H1 (cell line): ENCODE measurements at regions not wholly inside any gene's neighbourhood (a gene's known extent, or its start where the extent isn't known, plus 50 kb on each side); places are given as distances from the start of the nearest gene placed in this dataset.

ENCODE experiments used
- CTCF ChIA-PET: fragments of 300-600 bp; sonication (Branson Sonifier 250); formaldehyde crosslinking; loops from one replicate; lab custom pipeline; 2021; ENCODE audit not compliant: partially characterized antibody; lab: Charles Lee
- POLR2A ChIA-PET: fragments of 300-600 bp; sonication (Branson Sonifier 250); formaldehyde crosslinking; loops from one replicate; lab custom pipeline; 2021; ENCODE audit warnings: inconsistent platforms; ENCODE audit not compliant: partially characterized antibody; lab: Charles Lee
- DNase-seq, 2 experiments: peaks; one replicate each; pipeline versions ENCODE4 v3.0.0 to v3.0.0-alpha.2; 2010 to 2022; ENCODE audit warnings: low spot score in 2 of 2, low read depth in 1 of 2, mixed read lengths in 1 of 2
- FAIRE-seq: peaks from 2 replicates; lab custom pipeline; 2011; peaks lifted over from hg19 to GRCh38; lab: Jason Lieb, UNC
- H2AFZ ChIP-seq: 2 replicates; pipeline ENCODE4 v1.8.1; 2012; ENCODE audit warnings: low read length, inconsistent platforms
- H2AK5ac ChIP-seq: 2 replicates; pipeline ENCODE4 v1.6.1; 2013; ENCODE audit warnings: low read depth, low read length
- H2BK120ac ChIP-seq: replicated peaks from 2 replicates; pipeline ENCODE3; 2013; ENCODE audit warnings: low read depth, low read length, inconsistent platforms
- H2BK12ac ChIP-seq: 2 replicates; pipeline ENCODE4 v1.6.1; 2013; ENCODE audit warnings: low read depth, low read length
- H2BK15ac ChIP-seq: 2 replicates; pipeline ENCODE4 v1.6.1; 2013; ENCODE audit warnings: low read length
- H2BK20ac ChIP-seq: 2 replicates; pipeline ENCODE4 v1.6.1; 2013; ENCODE audit warnings: low read length
- H2BK5ac ChIP-seq: 2 replicates; pipeline ENCODE4 v1.6.1; 2013; ENCODE audit warnings: low read depth, low read length
- H3K14ac ChIP-seq: 2 replicates; pipeline ENCODE4 v1.6.1; 2013; ENCODE audit warnings: inconsistent platforms; ENCODE audit not compliant: insufficient read length
- H3K18ac ChIP-seq: 2 replicates; pipeline ENCODE4 v1.6.1; 2013; ENCODE audit warnings: low read length; ENCODE audit errors: extremely low read depth
- H3K23ac ChIP-seq: 2 replicates; pipeline ENCODE4 v1.6.1; 2013; ENCODE audit warnings: inconsistent platforms; ENCODE audit not compliant: insufficient read length
- H3K23me2 ChIP-seq: 2 replicates; pipeline ENCODE4 v1.6.1; 2013; ENCODE audit warnings: low read depth, low read length
- H3K27ac ChIP-seq: 2 replicates; pipeline ENCODE4 v1.6.1; 2011; ENCODE audit warnings: low read depth, low read length, inconsistent platforms
- H3K27me3 ChIP-seq, 4 experiments: replicated peaks in 1 of 4; 1 replicate in 1 of 4; 2 replicates in 3 of 4; pipeline versions ENCODE4 v1.6.1 to v1.8.1; 2011 to 2013; ENCODE audit warnings: low read length in 3 of 4, mild to moderate bottlenecking in 3 of 4, inconsistent platforms in 2 of 4, mixed read lengths in 2 of 4, moderate library complexity in 1 of 4; ENCODE audit not compliant: control insufficient read depth in 3 of 4, insufficient read depth in 3 of 4; ENCODE audit errors: extremely low read depth in 1 of 4
- H3K36me3 ChIP-seq, 4 experiments: 2 replicates each; pipeline versions ENCODE4 v1.6.1 to v1.8.1; 2011 to 2013; ENCODE audit warnings: mild to moderate bottlenecking in 4 of 4, low read length in 3 of 4, moderate library complexity in 2 of 4, control low read depth in 1 of 4, inconsistent platforms in 1 of 4; ENCODE audit not compliant: insufficient read depth in 4 of 4, control insufficient read depth in 2 of 4
- H3K4ac ChIP-seq: replicated peaks from 2 replicates; pipeline ENCODE3; 2013; ENCODE audit warnings: low read length, low read depth, mixed read lengths, inconsistent platforms; ENCODE audit not compliant: insufficient read length
- H3K4me1 ChIP-seq, 4 experiments: replicated peaks in 1 of 4; 1 replicate in 1 of 4; 2 replicates in 3 of 4; pipeline versions ENCODE4 v1.6.1 to v1.8.1; 2011 to 2013; ENCODE audit warnings: low read length in 3 of 4, inconsistent platforms in 2 of 4, mixed read lengths in 1 of 4; ENCODE audit not compliant: insufficient read depth in 4 of 4, control insufficient read depth in 3 of 4
- H3K4me2 ChIP-seq, 2 experiments: 2 replicates each; pipeline versions ENCODE4 v1.6.1 to v1.8.1; 2011 to 2013; ENCODE audit warnings: low read depth in 2 of 2, low read length in 2 of 2, control low read depth in 1 of 2, inconsistent platforms in 1 of 2, mild to moderate bottlenecking in 1 of 2; ENCODE audit not compliant: insufficient read depth in 1 of 2
- H3K4me3 ChIP-seq, 4 experiments: fragments of 200-600, 300-600 bp in 1 of 4; sonication (generic), shearing (Covaris generic), sonication (Bioruptor Twin) in 1 of 4; 2 replicates each; pipeline versions ENCODE4 v1.5.1 to v1.8.1; 2011 to 2016; ENCODE audit warnings: low read length in 4 of 4, low read depth in 3 of 4, control low read depth in 2 of 4, inconsistent platforms in 2 of 4, mild to moderate bottlenecking in 2 of 4, mixed read lengths in 1 of 4, moderate library complexity in 1 of 4; ENCODE audit not compliant: insufficient read depth in 2 of 4; ENCODE audit errors: extremely low read depth in 1 of 4
- H3K56ac ChIP-seq: replicated peaks from 2 replicates; pipeline ENCODE3; 2013; ENCODE audit warnings: low read depth, mild to moderate bottlenecking, mixed read lengths, low read length, inconsistent platforms; ENCODE audit not compliant: insufficient read length
- H3K79me1 ChIP-seq: 2 replicates; pipeline ENCODE4 v1.6.1; 2013; ENCODE audit warnings: low read depth, low read length, control low read depth
- H3K79me2 ChIP-seq, 2 experiments: 2 replicates each; pipeline versions ENCODE4 v1.6.1 to v1.8.1; 2012 to 2013; ENCODE audit warnings: low read length in 2 of 2, mild to moderate bottlenecking in 2 of 2, inconsistent platforms in 1 of 2; ENCODE audit not compliant: insufficient read depth in 2 of 2, control insufficient read depth in 1 of 2
- H3K9ac ChIP-seq, 4 experiments: replicated peaks in 1 of 4; 1 replicate in 1 of 4; 2 replicates in 3 of 4; pipeline versions ENCODE4 v1.6.1 to v1.8.1; 2011 to 2013; ENCODE audit warnings: low read depth in 3 of 4, low read length in 3 of 4, control low read depth in 2 of 4, mild to moderate bottlenecking in 2 of 4, moderate library complexity in 2 of 4, inconsistent platforms in 1 of 4; ENCODE audit errors: extremely low read depth in 1 of 4
- H3K9me3 ChIP-seq, 2 experiments: 2 replicates each; pipeline versions ENCODE4 v1.6.1 to v1.8.1; 2012 to 2013; ENCODE audit warnings: mild to moderate bottlenecking in 2 of 2, moderate library complexity in 2 of 2, control low read depth in 1 of 2, inconsistent platforms in 1 of 2, low read depth in 1 of 2, low read length in 1 of 2, mixed read lengths in 1 of 2; ENCODE audit not compliant: insufficient read depth in 2 of 2
- H4K20me1 ChIP-seq, 2 experiments: replicated peaks in 1 of 2; 2 replicates each; pipeline versions ENCODE3 to v1.8.1; 2011 to 2013; ENCODE audit warnings: inconsistent platforms in 2 of 2, low read length in 2 of 2, mild to moderate bottlenecking in 1 of 2; ENCODE audit not compliant: insufficient read depth in 2 of 2, control insufficient read depth in 1 of 2
- H4K5ac ChIP-seq: 2 replicates; pipeline ENCODE4 v1.6.1; 2013; ENCODE audit warnings: low read length, low read depth, mixed read lengths, inconsistent platforms; ENCODE audit not compliant: insufficient read length
- H4K8ac ChIP-seq: 2 replicates; pipeline ENCODE4 v1.8.0; 2013; ENCODE audit warnings: mild to moderate bottlenecking, moderate library complexity, low read length, inconsistent platforms; ENCODE audit not compliant: insufficient read depth; ENCODE audit errors: extremely low read depth
- H4K91ac ChIP-seq: replicated peaks from 2 replicates; pipeline ENCODE3; 2013; ENCODE audit warnings: low read length, mixed read lengths, inconsistent platforms; ENCODE audit not compliant: insufficient read length
- ASH2L ChIP-seq: fragments of 200-600, 300-600 bp; sonication (generic); IDR thresholded peaks from one replicate; pipeline ENCODE4 v1.7.1; 2017; ENCODE audit warnings: low read length
- BACH1 ChIP-seq: IDR thresholded peaks from 2 replicates; pipeline ENCODE4 v1.6.1; 2012; ENCODE audit warnings: low read length, improper control_type of control experiment
- BCL11A ChIP-seq, 2 experiments: IDR thresholded peaks; one replicate each; pipeline ENCODE4 v1.6.1; 2011; ENCODE audit warnings: low read depth in 2 of 2, low read length in 2 of 2, mild to moderate bottlenecking in 2 of 2
- CBX8 ChIP-seq: fragments of 300-800, 300-1000 bp; sonication (generic); IDR thresholded peaks from 2 replicates; pipeline ENCODE4 v1.7.1; 2016; ENCODE audit warnings: low read depth, low read length, borderline replicate concordance
- CTBP2 ChIP-seq: IDR thresholded peaks from 2 replicates; pipeline ENCODE4 v1.7.0; 2011; ENCODE audit warnings: borderline replicate concordance, mild to moderate bottlenecking, moderate library complexity, mixed read lengths, low read length; ENCODE audit not compliant: insufficient read depth, insufficient read length
- HDAC6 ChIP-seq: IDR thresholded peaks from one replicate; pipeline ENCODE4 v1.7.1; 2012; ENCODE audit warnings: low read depth, mild to moderate bottlenecking, inconsistent platforms, low read length, moderate library complexity
- MAFK ChIP-seq: IDR thresholded peaks from 2 replicates; pipeline ENCODE4 v1.6.1; 2012; ENCODE audit warnings: low read depth, mild to moderate bottlenecking, improper control_type of control experiment, low read length
- MAX ChIP-seq: IDR thresholded peaks from 2 replicates; pipeline ENCODE4 v1.6.1; 2012; ENCODE audit warnings: inconsistent platforms
- POLR2AphosphoS5 ChIP-seq: IDR thresholded peaks from 2 replicates; pipeline ENCODE4 v1.6.1; 2011; ENCODE audit warnings: low read depth, low read length
- POU5F1 ChIP-seq: IDR thresholded peaks from 2 replicates; pipeline ENCODE4 v1.6.1; 2011; ENCODE audit warnings: low read depth, mild to moderate bottlenecking, low read length, moderate library complexity
- RFX5 ChIP-seq: IDR thresholded peaks from 2 replicates; pipeline ENCODE4 v1.6.1; 2011; ENCODE audit warnings: low read depth, low read length, improper control_type of control experiment, borderline replicate concordance
- SAP30 ChIP-seq: fragments of 300-600 bp; sonication (generic); IDR thresholded peaks from 2 replicates; pipeline ENCODE4 v1.7.1; 2012; ENCODE audit warnings: low read length, moderate library complexity, mild to moderate bottlenecking, inconsistent platforms; ENCODE audit not compliant: insufficient read depth, insufficient replicate concordance
- SIX5 ChIP-seq: IDR thresholded peaks from 2 replicates; pipeline ENCODE4 v1.6.1; 2011; ENCODE audit warnings: mild to moderate bottlenecking, low read depth, low read length
- SP4 ChIP-seq: IDR thresholded peaks from 2 replicates; pipeline ENCODE4 v1.6.1; 2012; ENCODE audit warnings: low read length, inconsistent platforms
- TEAD4 ChIP-seq: IDR thresholded peaks from 2 replicates; pipeline ENCODE4 v1.6.1; 2012; ENCODE audit warnings: low read depth, low read length, inconsistent platforms, mixed read lengths

- Histone ChIP-seq H3K36me3 (no peaks in the 10 kb centered on the region), H3K79me1 (no peaks in the 10 kb centered on the region), H4K8ac (no peak overlapping the region), H3K56ac (no peak overlapping the region), H3K4ac (no peak overlapping the region), H4K91ac (no peak overlapping the region), H3K23me2 (no peaks in the 10 kb centered on the region; the same call in 1 of the 2 replicates), H2AFZ (no peak overlapping the region), H3K4me2 (no peak overlapping the region), H4K5ac (no peak overlapping the region), H3K27ac (no peak overlapping the region), H3K9me3 (no peaks in the 10 kb centered on the region), H3K79me2 (no peaks in the 10 kb centered on the region), H2AK5ac (no peak overlapping the region; the same call in 1 of the 2 replicates)
- no peak for DNase-seq
- POLR2A ChIA-PET, result no interaction called here
- no peak for TF ChIP-seq MAFK
- TF ChIP-seq SAP30, result no peak
- no peak for TF ChIP-seq ASH2L
- TF ChIP-seq HDAC6, result no peak
- TF ChIP-seq MAX, result no peak
- TF ChIP-seq SP4, result no peak
- TF ChIP-seq BCL11A (IDR thresholded peaks at IDR 0.05; ENCODE audit: low read depth in 2 of 2, low read length in 2 of 2), result no peak
- TF ChIP-seq TEAD4, result no peak
- TF ChIP-seq CTBP2, result no peak
- no peak for TF ChIP-seq RFX5
- TF ChIP-seq CBX8, result no peak
- no peak for TF ChIP-seq SIX5
- no peak for TF ChIP-seq POLR2AphosphoS5
- TF ChIP-seq BACH1, result no peak
- TF ChIP-seq POU5F1, result no peak
- TF ChIP-seq, all 59 proteins: peak for 0
- Histone ChIP-seq H3K4me3 (no peak overlapping the region), H2BK120ac (no peak overlapping the region), H2BK5ac (no peak overlapping the region), H3K9ac (no peak overlapping the region), H3K27me3 (no peaks in the 10 kb centered on the region), H3K23ac (no peak overlapping the region), H3K14ac (no peak overlapping the region), H3K18ac (no peak overlapping the region), H2BK15ac (no peak overlapping the region), H3K4me1 (0 out of 7 replicates have a peak, but pooled peaks cover 0 to under 1% (median 0%) of the 10 kb centered on the region in 4 experiments), H2BK20ac (no peak overlapping the region), H4K20me1 (no peaks in the 10 kb centered on the region), H2BK12ac (no peak overlapping the region)
- CTCF ChIA-PET, result no interaction called here
- no peak for FAIRE-seq
Observed at GRCh38 chr2:145818890-145819504, 1299.1 kb upstream of the ZEB2 start.
